HS-27A (cell line): ENCODE measurements at regions not wholly inside any gene's neighbourhood (a gene's known extent, or its start where the extent isn't known, plus 50 kb on each side); places are given as distances from the start of the nearest gene placed in this dataset.
"Not testable (repeated sequence)": the region's sequence is repeated elsewhere in the genome, so short reads cannot be mapped to it uniquely, and the experiment has no call there.

Experiments
- DNase-seq: peaks from one replicate; pipeline ENCODE4 v3.0.0-alpha.2; 2012; ENCODE audit warnings: low read depth, missing footprints

- no peak for DNase-seq
Observed at GRCh38 chr11:86861810-86862209, 61.5 kb downstream of the PRSS23 start.

GRCh38 chr11:86863476-86863875, 63.1 kb downstream of the PRSS23 start:
- no peak for DNase-seq

- DNase-seq: no peak
Observed at GRCh38 chr11:86865436-86865835, 65.1 kb downstream of the PRSS23 start.

DNA sequence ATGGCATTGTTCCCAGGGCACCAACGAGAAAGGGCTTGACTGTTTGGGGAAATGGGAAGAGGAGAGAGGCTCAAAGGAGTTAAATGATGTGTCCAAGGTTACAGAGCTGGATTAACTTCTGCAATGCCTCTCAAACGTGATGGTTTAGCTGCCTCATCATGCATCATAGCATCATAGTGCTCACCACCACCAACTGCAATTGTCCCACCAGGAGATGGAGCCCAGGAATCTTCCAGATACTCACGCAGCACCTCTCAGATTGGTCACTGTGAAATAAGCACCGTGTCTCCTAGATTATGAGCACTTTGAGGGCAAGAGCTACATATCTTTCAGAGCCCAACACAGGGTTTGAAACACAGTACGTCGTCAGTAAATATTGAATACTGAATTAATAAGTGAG, 69.2 kb downstream of the PRSS23 start:
- DNase-seq: no peak

DNA sequence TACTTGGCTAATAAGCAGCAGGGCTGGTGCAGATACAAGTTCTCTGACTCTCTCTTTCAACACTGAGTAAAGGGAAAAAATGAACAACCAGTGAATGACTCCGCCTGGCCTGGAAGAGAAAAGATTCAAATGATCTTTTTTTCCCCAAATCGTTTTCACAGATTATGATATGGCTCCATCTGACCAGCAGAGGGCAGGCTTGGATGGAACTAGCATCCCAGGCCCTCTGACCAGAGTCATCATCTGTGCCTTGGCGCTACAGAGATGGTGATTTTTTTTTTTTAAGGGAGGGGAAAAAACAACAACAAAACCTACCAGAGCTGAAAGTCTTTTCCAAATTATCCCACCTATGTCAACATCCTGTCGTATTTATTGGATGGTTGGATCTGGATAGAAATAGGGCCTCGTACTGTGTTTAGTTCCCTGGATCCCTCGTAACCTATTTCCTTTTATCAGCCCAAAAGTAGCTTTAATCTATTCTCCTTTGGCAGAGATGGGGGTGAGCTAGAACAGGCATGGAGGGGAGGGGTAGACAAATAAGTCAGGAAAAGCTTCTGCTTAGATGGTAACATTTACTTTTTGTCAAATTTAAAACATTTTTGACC, 69.7 kb downstream of the PRSS23 start:
- peak; percentile 31 for DNase-seq

DNA sequence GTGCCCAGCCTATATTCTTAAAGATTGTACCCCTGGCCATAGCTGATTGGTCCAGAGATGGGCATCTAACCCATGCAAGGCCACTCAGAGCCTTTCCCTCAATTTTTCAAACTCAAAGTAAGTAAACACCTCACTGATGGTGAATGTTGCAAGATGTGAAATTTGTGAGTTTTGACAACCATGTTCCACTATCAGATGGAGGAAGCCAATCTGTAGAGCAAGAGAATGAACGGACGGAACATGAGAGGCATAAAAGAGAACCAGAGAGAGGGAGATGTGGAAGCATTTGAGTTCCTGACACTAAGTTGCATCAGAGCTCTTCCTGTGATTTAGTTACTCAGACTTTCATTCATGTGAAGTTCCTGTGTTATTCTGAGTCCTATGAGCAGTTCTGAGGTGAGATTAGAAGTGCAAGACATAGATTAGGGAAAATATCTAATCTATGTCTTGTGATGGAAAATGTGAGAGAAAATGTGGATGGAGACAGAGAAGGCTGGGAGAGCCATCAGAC, 73.3 kb downstream of the PRSS23 start:
- DNase-seq: no peak

DNA sequence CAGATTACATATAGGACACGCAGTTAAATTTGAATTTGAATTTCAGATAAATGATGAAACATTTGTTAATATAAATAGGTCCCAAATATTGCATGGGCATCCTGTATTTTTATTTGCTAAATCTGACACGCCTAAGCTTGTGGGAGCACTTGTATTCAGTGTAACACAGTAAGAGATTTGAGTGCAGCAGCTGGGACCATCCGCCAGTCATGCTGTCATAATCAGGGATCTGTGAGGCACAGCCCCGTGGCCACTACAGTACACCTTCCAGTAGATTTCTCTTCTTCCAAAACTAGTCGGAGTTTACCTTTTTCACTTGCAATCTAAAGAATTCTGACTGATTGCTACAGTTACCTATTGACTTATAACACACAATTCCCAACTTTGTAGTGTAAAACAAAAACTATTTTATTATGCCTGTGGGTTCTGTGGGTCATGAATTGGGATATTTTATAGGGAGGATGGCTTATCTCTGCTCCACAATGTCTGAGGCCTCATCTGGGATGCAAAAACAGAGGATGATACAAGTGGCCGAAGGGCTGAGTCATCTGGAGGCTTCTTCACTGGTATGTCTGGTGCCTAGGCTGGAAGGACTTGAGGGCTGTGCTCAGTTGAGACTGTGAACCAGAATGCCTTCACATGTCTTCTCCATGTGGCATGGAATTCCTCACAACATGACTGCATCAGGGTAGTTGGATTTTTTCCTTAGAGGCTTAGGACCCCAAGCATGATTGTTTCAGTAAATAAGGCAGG, 74.1 kb downstream of the PRSS23 start:
- no peak for DNase-seq

DNA sequence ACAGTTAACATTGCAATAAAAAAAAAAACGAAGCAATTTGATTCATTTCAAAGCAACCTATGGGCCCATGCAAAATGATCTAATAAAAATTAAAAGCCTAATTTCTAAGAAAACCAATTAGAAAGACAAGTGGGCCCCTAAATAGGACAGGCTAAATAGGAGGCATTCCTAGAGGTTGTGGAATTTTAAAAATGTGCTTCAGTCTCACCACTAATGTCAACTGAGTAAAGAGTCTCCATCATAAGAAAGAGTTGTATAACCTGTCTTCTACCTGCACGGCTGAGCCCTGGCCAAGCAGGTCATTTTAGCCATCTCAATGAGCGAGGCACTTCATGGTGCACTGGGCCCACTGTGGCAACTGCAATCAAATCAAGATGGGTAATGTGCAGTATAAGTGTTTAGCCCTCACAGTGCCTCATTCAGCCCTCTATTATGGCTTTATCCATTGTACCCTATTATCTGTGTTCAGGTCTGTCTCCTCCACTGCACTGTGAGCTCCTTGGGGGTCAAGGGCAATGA, 76.4 kb downstream of the PRSS23 start:
- no peak for DNase-seq

- DNase-seq: no peak
Observed at GRCh38 chr11:86877503-86877902, 77.2 kb downstream of the PRSS23 start.

DNA sequence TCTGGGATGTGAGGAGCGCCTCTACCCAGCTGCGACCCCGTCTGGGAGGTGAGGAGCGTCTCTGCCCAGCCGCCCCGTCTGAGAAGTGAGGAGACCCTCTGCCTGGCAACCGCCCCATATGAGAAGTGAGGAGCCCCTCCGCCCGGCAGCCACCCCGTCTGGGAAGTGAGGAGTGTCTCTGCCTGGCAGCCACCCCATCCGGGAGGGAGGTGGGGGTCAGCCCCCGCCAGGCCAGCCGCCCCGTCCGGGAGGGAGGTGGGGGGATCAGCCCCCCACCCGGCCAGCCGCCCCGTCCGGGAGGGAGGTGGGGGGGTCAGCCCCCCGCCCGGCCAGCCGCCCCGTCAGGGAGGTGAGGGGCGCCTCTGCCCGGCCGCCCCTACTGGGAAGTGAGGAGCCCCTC, 76.0 kb downstream of the FZD4 start:
- not testable (repeated sequence) for DNase-seq

GRCh38 chr11:86885311-86885710, 69.9 kb downstream of the FZD4 start:
- DNase-seq: no peak

DNA sequence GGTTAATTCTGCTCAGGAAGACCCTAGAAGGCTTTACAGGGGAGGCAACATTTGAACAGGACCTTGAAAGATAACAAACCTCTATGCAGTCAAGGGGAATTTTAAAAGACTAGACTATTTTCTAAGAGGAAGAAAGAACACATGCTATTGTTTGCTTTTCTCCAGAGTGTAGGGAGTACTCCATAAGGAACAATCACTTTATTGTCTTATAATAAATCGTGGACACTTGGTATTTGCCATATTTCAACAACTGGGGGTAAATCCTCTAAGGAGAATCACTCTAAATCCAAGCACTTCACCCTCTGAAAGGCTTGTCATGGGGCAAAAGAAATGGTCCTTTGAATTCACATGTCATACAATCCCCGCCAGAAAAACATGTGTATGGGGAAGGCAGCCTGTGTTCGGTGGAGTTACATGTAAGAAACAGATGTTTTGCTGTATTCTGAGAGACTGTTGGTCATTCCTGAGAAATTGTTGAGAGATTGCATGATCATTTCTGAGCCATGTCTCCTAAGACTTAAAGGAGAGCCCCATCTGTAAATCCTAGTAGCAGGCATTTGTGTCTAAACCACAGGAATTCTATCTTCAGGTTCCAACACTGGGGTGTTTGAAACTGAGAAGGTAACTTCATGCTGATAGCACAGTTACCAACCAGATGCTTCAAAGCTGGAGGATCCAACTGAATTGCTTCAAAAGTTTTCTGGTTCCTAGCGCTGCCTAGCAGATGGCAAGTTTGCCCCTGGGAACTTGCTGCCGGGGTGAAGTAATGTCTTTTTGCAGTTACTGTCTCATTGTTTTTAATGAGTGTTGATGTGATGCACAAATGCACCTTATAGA, 66.8 kb downstream of the FZD4 start:
- peak; percentile 27 for DNase-seq

- DNase-seq: no peak
Observed at GRCh38 chr11:86889001-86889341, 66.2 kb downstream of the FZD4 start.

GRCh38 chr11:86891036-86891435, 64.2 kb downstream of the FZD4 start:
- no peak for DNase-seq

DNA sequence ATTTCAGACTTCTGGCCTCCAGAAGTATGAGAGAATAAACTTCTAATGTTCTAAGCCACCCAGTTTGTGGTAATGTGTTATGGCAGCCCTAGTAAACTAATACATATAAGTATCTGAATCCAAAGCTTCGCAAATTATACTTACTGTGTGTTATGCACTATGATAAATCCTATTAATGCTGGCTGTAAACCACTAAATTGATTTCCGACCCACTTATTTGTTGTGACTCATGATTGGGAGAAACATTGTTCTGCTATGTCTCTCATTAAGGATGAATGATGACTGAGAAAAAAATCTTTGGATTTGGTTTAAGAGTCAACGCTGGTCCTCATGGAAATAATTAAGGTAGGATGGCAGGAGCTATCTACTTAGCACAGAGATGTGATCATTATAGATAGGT, 62.0 kb downstream of the FZD4 start:
- no peak for DNase-seq
